C4-2B (cell line): ENCODE measurements at regions not wholly inside any gene's neighbourhood (a gene's known extent, or its start where the extent isn't known, plus 50 kb on each side); places are given as distances from the start of the nearest gene placed in this dataset.

Experiments
- CTCF ChIP-seq: fragments of 450-650 bp; conservative IDR thresholded peaks from 2 replicates; pipeline ENCODE4 v1.5.1; 2017; ENCODE audit warnings: mild to moderate bottlenecking
- ZFX ChIP-seq: fragments of 450-650 bp; IDR thresholded peaks from 2 replicates; pipeline ENCODE4 v1.6.1; 2017

- TF ChIP-seq CTCF, result no peak
- no peak for TF ChIP-seq ZFX
Measured at GRCh38 chr12:71276541-71276940, 118.7 kb upstream of the TSPAN8 start.
